NCI-H226 (cell line): ENCODE measurements at regions not wholly inside any gene's neighbourhood (a gene's known extent, or its start where the extent isn't known, plus 50 kb on each side); places are given as distances from the start of the nearest gene placed in this dataset.

ENCODE experiments used
- DNase-seq: peaks from one replicate; pipeline ENCODE4 v3.0.0-alpha.2; 2015

GRCh38 chr16:51442141-51442870 is 291.2 kb upstream of the SALL1 start:
- DNase-seq = no peak

- DNase-seq = no peak
Measured at GRCh38 chr16:51440131-51440889, 289.2 kb upstream of the SALL1 start.

DNA sequence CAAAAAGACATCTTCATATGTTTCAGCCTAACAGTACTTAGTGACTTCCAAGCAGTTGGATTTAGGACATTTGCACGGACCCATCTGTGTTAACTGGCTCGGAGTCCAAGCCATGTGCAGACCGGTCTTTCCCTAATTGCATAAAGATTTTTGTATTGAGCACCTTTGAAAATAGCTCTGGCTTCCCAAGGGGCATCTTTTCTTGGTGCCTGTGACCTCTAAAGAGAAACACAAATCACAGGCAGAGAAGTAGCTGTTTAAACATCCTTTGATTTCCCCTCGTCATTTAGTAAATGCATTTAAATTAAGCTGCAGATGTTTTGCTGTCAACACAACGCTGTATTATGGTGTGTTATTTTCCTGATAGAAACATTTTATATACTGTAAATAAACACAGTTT is 288.2 kb upstream of the SALL1 start:
- no peak for DNase-seq

DNA sequence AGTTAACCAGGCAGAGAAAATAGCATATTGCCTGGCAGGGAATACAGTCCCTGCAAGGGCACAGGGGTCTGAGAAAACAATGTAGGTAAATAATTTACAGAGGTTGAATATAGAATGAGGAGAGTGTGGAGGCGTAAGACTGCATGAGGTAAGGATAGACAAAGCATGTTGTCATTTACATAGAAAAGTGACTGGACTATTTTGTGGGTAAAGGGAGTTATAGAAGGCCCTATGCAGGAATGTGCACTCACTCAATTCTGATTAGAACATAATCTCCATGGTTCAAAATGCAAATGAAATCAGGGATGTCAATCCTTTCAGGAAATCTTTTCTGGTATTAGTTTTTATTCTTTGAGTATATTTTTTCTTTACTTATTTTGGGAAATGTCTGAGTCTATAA is 285.7 kb upstream of the SALL1 start:
- no peak for DNase-seq

DNA sequence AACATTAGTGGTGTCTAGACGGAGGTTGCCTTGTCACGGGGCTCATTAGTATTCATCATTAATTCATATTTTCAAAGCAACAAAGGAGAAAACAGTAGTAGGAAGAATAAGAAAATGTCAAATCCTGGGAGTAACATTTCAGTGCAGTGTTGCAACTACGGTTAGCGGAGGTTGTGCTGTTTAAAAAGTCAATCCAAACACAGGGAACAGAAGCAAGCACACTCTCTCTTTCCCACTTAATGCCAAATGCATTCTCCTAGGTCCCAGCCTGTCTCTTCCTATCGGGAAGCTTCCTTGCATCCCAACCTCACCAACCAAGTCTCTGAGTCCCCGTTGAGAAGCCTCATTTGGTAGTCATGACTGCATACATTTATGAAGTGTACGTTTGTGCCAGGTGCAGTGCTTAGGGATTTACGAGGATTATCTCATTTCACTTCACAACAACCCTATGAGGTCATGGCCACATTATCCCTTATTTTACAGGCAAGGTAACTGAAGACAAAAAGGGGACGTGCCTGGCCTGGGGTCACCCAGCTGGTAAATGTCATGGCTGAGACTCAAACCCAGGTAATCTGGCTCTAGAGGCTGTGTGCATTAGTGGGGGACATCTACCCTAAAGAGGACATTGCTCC is 283.6 kb upstream of the SALL1 start:
- DNase-seq = no peak

DNA sequence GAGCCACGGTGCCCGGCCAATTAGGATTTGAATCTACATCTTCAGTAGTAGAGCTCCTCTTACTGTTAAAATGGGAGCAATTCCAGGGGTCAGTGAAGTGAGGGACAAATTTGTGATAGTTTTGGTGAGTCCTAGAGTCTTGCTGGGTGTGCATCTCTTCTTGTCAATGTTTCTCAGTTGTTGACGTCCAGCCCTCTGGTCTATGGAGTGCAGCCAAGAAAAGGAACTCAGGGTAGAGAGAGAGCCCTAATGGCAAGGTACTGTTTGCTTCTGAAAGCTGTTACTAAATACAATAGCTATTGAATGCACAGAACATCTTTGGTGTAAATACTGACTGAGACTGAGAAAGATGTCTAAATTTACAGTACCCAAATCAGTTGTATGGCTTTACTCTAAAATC is 282.5 kb upstream of the SALL1 start:
- DNase-seq = no peak

- DNase-seq = no peak
Measured at GRCh38 chr16:51431517-51432241, 280.6 kb upstream of the SALL1 start.

- no peak for DNase-seq
Measured at GRCh38 chr16:51430716-51431369, 279.8 kb upstream of the SALL1 start.

DNA sequence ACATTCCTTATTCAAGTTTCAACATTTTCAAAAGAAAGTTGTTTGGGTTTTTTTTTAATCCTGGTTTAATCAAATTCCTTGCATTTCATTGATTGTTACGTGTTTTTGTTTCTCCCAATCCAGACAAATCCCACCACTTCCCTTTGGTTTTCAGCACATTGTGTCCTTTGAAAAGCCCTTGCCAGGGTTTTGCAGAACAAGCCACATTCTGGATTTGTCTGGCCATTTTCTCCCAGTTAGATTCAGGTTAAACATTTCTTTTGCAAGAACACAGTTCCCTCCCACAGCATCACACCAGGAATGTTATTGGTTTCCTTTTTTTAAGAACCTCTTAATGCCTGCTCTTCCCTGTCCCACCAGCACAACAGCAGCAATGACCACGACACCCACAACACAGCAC is 278.0 kb upstream of the SALL1 start:
- DNase-seq = no peak

DNA sequence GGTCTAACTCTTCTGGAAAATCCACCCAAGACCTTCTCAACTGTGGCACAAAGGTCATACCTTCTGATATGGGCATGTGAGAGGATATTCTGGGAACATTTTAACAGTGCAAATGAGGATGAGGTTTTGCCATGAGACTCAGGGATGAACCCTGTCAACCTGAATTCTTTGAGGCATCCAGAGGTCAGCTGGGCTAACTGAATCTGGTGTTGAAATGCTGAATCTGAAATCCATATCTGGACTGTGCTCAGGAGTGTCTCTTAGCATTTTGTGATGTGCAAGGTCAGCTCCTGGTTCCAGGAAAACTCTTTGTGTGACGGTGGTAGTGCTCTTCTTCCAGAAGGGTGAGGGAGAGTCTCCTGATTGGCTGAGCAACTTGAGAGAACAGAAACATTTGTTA is 276.0 kb upstream of the SALL1 start:
- no peak for DNase-seq

- no peak for DNase-seq
Measured at GRCh38 chr16:51426276-51426675, 275.2 kb upstream of the SALL1 start.

- no peak for DNase-seq
Measured at GRCh38 chr16:51420247-51420646, 269.2 kb upstream of the SALL1 start.

- DNase-seq = no peak
Measured at GRCh38 chr16:51419768-51420167, 268.7 kb upstream of the SALL1 start.

DNA sequence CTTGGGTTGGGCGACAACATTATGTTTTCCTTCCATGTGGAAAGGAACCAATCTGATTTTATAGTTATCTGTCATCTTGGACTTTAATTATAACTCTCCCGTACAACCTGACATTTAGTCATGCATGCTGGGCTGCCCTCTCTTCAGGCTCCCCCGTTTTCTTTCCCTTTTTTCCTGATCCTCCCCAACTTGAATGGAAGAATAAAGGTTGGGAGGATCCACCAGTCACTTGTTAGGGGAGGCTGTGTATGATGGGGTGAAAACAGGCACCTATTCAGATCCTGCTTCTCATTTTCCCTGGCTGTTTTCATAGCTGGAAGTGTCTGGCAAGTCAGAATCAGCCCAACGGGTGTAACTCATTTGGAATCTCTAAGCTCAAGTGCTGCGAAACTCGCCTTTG is 267.2 kb upstream of the SALL1 start:
- DNase-seq = no peak

GRCh38 chr16:51416926-51417325 is 265.9 kb upstream of the SALL1 start:
- DNase-seq = no peak

GRCh38 chr16:51410125-51410524 is 259.1 kb upstream of the SALL1 start:
- no peak for DNase-seq

- DNase-seq = no peak
Measured at GRCh38 chr16:51409001-51409675, 258.1 kb upstream of the SALL1 start.

DNA sequence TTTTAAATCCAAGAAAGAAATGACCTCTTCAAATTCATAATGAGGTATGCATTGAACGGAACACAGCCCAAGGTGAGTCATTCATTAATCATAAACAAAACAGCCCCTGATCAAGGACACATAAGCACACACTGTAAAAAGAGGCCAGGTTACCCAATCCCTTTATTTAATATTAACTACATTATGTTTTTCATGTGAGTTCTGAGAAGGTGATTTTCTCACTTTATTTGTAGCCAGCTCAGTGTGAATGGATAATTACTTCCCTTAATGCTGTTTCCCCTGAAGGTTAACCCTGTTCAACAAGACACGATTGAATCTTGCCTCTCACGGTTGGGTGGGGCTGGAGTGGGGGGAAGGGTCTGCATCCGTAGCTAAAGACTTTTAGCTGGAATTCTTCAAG is 257.3 kb upstream of the SALL1 start:
- DNase-seq = no peak

DNA sequence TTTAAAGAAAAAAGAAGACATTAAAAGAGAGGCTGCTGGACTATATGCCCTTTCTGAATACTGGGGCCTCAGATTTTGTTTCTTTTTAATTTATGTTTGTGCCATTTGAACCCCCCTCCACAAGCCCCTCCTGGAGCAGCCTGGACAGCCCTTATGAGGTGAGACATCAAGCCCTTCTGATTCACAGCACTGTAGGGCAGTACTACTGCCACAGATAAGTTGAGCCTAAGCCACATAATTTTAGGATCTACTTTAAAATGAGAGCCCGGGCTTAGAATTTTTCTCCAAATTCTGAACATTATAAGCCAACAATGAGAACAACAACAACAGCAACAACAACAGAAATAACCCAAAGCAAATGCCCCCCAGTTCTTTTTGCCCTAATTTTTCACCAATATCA is 256.9 kb upstream of the SALL1 start:
- no peak for DNase-seq

DNA sequence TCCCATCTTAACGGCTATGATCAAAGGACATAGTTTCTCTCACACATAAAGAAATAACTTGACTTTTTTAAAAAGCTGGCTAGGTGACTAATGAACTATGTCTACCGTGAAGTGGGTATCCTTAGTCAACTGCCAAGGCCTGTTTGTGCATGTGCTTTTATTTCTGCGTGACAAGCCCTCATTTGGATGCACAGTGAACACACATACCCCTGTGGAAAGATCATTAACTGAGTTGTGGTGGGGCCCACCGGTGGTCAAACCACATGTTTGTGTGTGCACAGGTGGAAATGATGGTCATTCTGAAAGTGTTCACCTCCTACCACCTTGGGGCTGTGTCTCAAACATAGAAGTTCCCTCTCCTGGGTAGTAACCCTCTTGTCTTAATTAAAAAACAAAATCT is 256.1 kb upstream of the SALL1 start:
- DNase-seq = no peak

GRCh38 chr16:51405361-51405760 is 254.3 kb upstream of the SALL1 start:
- no peak for DNase-seq

GRCh38 chr16:51404386-51404785 is 253.3 kb upstream of the SALL1 start:
- no peak for DNase-seq
